ENCODE measurements at regions not wholly inside any gene's neighbourhood (a gene's known extent, or its start where the extent isn't known, plus 50 kb on each side); places are given as distances from the start of the nearest gene placed in this dataset.

DNA sequence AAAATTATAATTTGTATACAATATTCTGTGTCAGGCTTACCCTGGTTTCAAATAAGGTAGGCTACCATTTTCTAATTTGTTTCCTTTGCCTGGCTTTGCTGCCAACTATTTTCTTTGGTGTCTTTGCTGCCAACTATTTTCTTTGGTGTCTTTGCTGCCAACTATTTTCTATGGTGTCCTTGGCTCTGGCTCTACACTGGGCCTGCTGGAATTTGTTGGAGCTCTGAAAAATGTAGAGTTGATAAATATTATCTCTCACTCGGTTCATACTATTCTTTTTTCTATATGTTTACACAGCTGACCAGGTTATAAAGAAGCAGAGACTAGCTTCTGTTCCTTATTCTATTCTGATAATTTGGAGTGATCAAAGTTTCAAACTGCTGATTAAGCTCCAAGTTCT is 768.0 kb upstream of the PHF14 start:
- H3K79me2 ChIP-seq, result no peaks in the 10 kb centered on the region
- H2AFZ ChIP-seq, result no peak overlapping the region
- H3K36me3 ChIP-seq (ENCODE audit: control insufficient read depth, insufficient read depth, low read length), result no peaks in the 10 kb centered on the region
- H3K4me2 ChIP-seq (ENCODE audit: low read length), result no peak overlapping the region
- H3K4me1 ChIP-seq, result no peaks in the 10 kb centered on the region
- no peak overlapping the region for H3K27ac ChIP-seq
- TF ChIP-seq, protein P1, sequence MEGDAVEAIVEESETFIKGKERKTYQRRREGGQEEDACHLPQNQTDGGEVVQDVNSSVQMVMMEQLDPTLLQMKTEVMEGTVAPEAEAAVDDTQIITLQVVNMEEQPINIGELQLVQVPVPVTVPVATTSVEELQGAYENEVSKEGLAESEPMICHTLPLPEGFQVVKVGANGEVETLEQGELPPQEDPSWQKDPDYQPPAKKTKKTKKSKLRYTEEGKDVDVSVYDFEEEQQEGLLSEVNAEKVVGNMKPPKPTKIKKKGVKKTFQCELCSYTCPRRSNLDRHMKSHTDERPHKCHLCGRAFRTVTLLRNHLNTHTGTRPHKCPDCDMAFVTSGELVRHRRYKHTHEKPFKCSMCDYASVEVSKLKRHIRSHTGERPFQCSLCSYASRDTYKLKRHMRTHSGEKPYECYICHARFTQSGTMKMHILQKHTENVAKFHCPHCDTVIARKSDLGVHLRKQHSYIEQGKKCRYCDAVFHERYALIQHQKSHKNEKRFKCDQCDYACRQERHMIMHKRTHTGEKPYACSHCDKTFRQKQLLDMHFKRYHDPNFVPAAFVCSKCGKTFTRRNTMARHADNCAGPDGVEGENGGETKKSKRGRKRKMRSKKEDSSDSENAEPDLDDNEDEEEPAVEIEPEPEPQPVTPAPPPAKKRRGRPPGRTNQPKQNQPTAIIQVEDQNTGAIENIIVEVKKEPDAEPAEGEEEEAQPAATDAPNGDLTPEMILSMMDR (IDR thresholded peaks at IDR 0.05), result no peak
- no peaks in the 10 kb centered on the region for H3K9me3 ChIP-seq (ENCODE audit: control insufficient read depth, low read length)
- no peak overlapping the region for H3K9ac ChIP-seq
- no peaks in the 10 kb centered on the region for H3K27me3 ChIP-seq (ENCODE audit: control insufficient read depth, insufficient read depth, low read length)
- H3K4me3 ChIP-seq (ENCODE audit: low read depth, low read length), result no peak overlapping the region

GRCh38 chr7:10210000-10210399 is 763.7 kb upstream of the PHF14 start:
- H3K79me2 ChIP-seq, result no peaks in the 10 kb centered on the region
- H3K9me3 ChIP-seq (ENCODE audit: control insufficient read depth, low read length), result no peaks in the 10 kb centered on the region
- H3K36me3 ChIP-seq (ENCODE audit: control insufficient read depth, insufficient read depth, low read length), result no peaks in the 10 kb centered on the region
- no peak overlapping the region for H3K4me2 ChIP-seq (ENCODE audit: low read length)
- no peak overlapping the region for H3K4me3 ChIP-seq (ENCODE audit: low read depth, low read length)
- no peak overlapping the region for H3K27ac ChIP-seq
- no peaks in the 10 kb centered on the region for H3K4me1 ChIP-seq
- H2AFZ ChIP-seq, result no peak overlapping the region
- no peak overlapping the region for H3K9ac ChIP-seq
- TF ChIP-seq, protein P1 (IDR thresholded peaks at IDR 0.05), result no peak
- no peaks in the 10 kb centered on the region for H3K27me3 ChIP-seq (ENCODE audit: control insufficient read depth, insufficient read depth, low read length)

DNA sequence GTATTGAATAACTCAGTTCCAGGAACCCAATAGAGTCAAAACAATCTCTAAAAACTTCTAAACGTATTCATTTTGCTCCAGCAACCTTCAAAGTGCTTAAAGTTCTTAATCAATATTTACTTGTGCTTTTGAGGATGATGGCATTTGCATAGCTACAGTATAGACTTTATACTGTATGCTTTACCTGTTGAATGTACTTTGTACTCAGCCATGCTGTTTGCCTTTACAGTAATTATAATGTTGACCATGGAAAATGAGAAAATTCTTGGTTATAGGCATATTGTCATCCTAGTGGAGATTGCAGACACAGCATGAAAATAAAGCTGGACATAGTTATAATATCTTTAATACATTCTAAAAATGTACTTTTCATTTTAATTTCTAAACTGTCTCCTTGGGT is 762.7 kb upstream of the PHF14 start:
- TF ChIP-seq, protein P1 (IDR thresholded peaks at IDR 0.05), result no peak
- Histone ChIP-seq H3K4me1 (no peaks in the 10 kb centered on the region), H3K9ac (no peak overlapping the region), H2AFZ (no peak overlapping the region), H3K36me3 (ENCODE audit: control insufficient read depth, insufficient read depth, low read length) (no peaks in the 10 kb centered on the region), H3K27me3 (ENCODE audit: control insufficient read depth, insufficient read depth, low read length) (no peaks in the 10 kb centered on the region), H3K4me2 (ENCODE audit: low read length) (no peak overlapping the region), H3K4me3 (ENCODE audit: low read depth, low read length) (no peak overlapping the region), H3K79me2 (no peaks in the 10 kb centered on the region), H3K27ac (no peak overlapping the region), H3K9me3 (ENCODE audit: control insufficient read depth, low read length) (no peaks in the 10 kb centered on the region)

- no peaks in the 10 kb centered on the region for H3K36me3 ChIP-seq (ENCODE audit: control insufficient read depth, insufficient read depth, low read length)
- no peaks in the 10 kb centered on the region for H3K79me2 ChIP-seq
- TF ChIP-seq, protein P1 (IDR thresholded peaks at IDR 0.05), result no peak
- H3K4me3 ChIP-seq (ENCODE audit: low read depth, low read length), result no peak overlapping the region
- H3K27ac ChIP-seq, result no peak overlapping the region
- H3K4me2 ChIP-seq (ENCODE audit: low read length), result no peak overlapping the region
- H3K9ac ChIP-seq, result no peak overlapping the region
- H3K27me3 ChIP-seq (ENCODE audit: control insufficient read depth, insufficient read depth, low read length), result no peaks in the 10 kb centered on the region
- H3K9me3 ChIP-seq (ENCODE audit: control insufficient read depth, low read length), result no peaks in the 10 kb centered on the region
- H3K4me1 ChIP-seq, result no peaks in the 10 kb centered on the region
- H2AFZ ChIP-seq, result no peak overlapping the region
These were observed 761.8 kb upstream of the PHF14 start for GRCh38 chr7:10211861-10212260.

DNA sequence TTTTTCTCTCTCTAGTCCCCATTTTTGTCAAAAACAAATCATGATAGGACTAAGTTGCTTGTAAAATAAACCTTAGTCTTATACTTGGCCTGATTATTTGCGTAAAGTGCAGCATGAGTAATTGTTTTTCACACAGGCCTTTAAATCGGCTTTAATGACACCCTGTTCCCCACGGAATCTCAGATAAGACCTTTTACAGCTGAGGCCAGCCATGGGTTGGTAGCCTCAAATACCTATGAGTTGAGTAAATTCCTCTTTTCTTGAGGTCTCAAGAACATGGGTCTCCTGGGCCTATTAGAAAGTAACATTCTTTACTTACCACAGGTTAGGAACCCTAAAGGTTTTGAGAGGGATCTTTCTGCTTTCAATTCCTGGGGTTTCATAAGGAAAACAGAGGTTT is 761.0 kb upstream of the PHF14 start:
- no peak overlapping the region for H3K27ac ChIP-seq
- no peaks in the 10 kb centered on the region for H3K9me3 ChIP-seq (ENCODE audit: control insufficient read depth, low read length)
- H3K27me3 ChIP-seq (ENCODE audit: control insufficient read depth, insufficient read depth, low read length), result no peaks in the 10 kb centered on the region
- no peaks in the 10 kb centered on the region for H3K36me3 ChIP-seq (ENCODE audit: control insufficient read depth, insufficient read depth, low read length)
- H3K4me3 ChIP-seq (ENCODE audit: low read depth, low read length), result no peak overlapping the region
- TF ChIP-seq, protein P1 (IDR thresholded peaks at IDR 0.05), result no peak
- no peak overlapping the region for H3K4me2 ChIP-seq (ENCODE audit: low read length)
- no peaks in the 10 kb centered on the region for H3K4me1 ChIP-seq
- H2AFZ ChIP-seq, result no peak overlapping the region
- H3K79me2 ChIP-seq, result no peaks in the 10 kb centered on the region
- H3K9ac ChIP-seq, result no peak overlapping the region

Data from parathyroid adenoma (tissue), 2 donors.